ENCODE measurements at regions not wholly inside any gene's neighbourhood (a gene's known extent, or its start where the extent isn't known, plus 50 kb on each side); places are given as distances from the start of the nearest gene placed in this dataset.

DNA sequence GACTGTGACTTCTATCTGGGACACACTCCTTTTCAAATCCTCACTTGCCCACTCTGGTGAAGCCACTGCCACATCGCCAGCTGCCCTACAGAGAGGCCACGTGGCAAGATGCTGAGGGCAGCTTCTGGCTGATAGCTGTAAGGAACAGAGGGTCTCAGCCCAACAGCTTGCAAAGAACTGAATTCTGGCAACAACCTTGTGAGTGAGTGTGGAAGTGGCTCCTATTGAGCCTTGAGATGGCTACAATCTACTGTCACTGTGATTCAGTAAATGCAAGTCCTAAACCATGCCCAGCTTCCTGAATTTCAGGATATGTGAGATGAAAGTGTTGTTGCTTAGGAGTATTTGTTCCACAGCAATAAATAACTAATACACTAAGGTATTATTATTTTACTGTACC is 314.3 kb upstream of the TMTC4 start:
- TF ChIP-seq, protein P1, sequence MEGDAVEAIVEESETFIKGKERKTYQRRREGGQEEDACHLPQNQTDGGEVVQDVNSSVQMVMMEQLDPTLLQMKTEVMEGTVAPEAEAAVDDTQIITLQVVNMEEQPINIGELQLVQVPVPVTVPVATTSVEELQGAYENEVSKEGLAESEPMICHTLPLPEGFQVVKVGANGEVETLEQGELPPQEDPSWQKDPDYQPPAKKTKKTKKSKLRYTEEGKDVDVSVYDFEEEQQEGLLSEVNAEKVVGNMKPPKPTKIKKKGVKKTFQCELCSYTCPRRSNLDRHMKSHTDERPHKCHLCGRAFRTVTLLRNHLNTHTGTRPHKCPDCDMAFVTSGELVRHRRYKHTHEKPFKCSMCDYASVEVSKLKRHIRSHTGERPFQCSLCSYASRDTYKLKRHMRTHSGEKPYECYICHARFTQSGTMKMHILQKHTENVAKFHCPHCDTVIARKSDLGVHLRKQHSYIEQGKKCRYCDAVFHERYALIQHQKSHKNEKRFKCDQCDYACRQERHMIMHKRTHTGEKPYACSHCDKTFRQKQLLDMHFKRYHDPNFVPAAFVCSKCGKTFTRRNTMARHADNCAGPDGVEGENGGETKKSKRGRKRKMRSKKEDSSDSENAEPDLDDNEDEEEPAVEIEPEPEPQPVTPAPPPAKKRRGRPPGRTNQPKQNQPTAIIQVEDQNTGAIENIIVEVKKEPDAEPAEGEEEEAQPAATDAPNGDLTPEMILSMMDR (IDR thresholded peaks at IDR 0.05) = no peak
- no peak for TF ChIP-seq EZH2 (IDR thresholded peaks at IDR 0.05)
